Right atrium auricular region (tissue), 2 donors: ENCODE measurements at regions not wholly inside any gene's neighbourhood (a gene's known extent, or its start where the extent isn't known, plus 50 kb on each side); places are given as distances from the start of the nearest gene placed in this dataset.
"Not testable (repeated sequence)": the region's sequence is repeated elsewhere in the genome, so short reads cannot be mapped to it uniquely, and the experiment has no call there.

ENCODE experiments used
- DNase-seq: peaks from one replicate; pipeline ENCODE4 v3.0.0-alpha.2; 2019; ENCODE audit warnings: low spot score
- H3K27ac ChIP-seq, 2 donors: fragments of 200-600 bp; sonication (generic); 1 replicate in 1 of 2; 2 replicates in 1 of 2; pipeline ENCODE4 v1.5.1; 2016 to 2019
- H3K27me3 ChIP-seq, 2 donors: fragments of 200-600 bp; sonication (generic); one replicate each; pipeline versions ENCODE4 v1.5.1 to v1.6.0; 2017 to 2019
- H3K36me3 ChIP-seq: fragments of 200-600 bp; sonication (generic); one replicate; pipeline ENCODE4 v1.5.1; 2016
- H3K4me1 ChIP-seq, 2 donors: fragments of 200-600 bp; sonication (generic); one replicate each; pipeline versions ENCODE4 v1.5.1 to v1.6.0; 2017 to 2019
- H3K4me3 ChIP-seq, 2 donors: fragments of 200-600 bp; sonication (generic); 1 replicate in 1 of 2; 2 replicates in 1 of 2; pipeline ENCODE4 v1.5.1; 2017 to 2019; ENCODE audit warnings: mild to moderate bottlenecking in 1 of 2, moderate library complexity in 1 of 2
- H3K9me3 ChIP-seq, 2 donors: fragments of 200-600 bp; sonication (generic); one replicate each; pipeline ENCODE4 v1.5.1; 2019
- TF ChIP-seq, protein P1 (sequence below), 2 donors: fragments of 200-600 bp; sonication (generic); IDR thresholded peaks; one replicate each; pipeline ENCODE4 v1.5.1; 2019; ENCODE audit warnings: antibody characterized with exemption in 2 of 2

DNA sequence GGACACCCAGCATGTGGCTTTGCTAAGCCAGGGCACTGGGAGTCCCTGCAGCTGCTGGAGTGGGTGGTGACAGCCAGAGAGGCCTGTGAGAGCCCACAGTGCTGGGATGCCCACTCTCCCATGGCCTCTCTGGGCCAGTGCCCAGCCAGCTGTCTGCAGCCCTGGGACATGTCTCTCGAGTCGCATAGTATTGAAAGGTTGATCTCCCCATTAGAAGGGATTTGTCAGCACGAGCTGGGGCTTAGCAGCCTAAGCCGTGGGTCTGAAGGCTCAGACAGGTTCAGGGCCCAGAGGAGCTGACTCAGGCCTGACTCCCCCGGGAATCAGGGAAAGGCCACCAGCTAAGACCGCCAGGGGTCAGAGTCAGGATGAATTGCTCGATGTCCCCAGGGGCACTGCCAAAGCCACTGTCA, 53.5 kb downstream of the FOXD2 start:
- H3K36me3 ChIP-seq: no peaks in the 10 kb centered on the region
- H3K4me1 ChIP-seq: no peaks in the 10 kb centered on the region
- TF ChIP-seq, protein P1, sequence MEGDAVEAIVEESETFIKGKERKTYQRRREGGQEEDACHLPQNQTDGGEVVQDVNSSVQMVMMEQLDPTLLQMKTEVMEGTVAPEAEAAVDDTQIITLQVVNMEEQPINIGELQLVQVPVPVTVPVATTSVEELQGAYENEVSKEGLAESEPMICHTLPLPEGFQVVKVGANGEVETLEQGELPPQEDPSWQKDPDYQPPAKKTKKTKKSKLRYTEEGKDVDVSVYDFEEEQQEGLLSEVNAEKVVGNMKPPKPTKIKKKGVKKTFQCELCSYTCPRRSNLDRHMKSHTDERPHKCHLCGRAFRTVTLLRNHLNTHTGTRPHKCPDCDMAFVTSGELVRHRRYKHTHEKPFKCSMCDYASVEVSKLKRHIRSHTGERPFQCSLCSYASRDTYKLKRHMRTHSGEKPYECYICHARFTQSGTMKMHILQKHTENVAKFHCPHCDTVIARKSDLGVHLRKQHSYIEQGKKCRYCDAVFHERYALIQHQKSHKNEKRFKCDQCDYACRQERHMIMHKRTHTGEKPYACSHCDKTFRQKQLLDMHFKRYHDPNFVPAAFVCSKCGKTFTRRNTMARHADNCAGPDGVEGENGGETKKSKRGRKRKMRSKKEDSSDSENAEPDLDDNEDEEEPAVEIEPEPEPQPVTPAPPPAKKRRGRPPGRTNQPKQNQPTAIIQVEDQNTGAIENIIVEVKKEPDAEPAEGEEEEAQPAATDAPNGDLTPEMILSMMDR (IDR thresholded peaks at IDR 0.05): no peak
- no peaks in the 10 kb centered on the region for H3K9me3 ChIP-seq
- DNase-seq: no peak
- H3K4me3 ChIP-seq: no peak overlapping the region
- no peak overlapping the region for H3K27ac ChIP-seq
- H3K27me3 ChIP-seq: no peaks in the 10 kb centered on the region

DNA sequence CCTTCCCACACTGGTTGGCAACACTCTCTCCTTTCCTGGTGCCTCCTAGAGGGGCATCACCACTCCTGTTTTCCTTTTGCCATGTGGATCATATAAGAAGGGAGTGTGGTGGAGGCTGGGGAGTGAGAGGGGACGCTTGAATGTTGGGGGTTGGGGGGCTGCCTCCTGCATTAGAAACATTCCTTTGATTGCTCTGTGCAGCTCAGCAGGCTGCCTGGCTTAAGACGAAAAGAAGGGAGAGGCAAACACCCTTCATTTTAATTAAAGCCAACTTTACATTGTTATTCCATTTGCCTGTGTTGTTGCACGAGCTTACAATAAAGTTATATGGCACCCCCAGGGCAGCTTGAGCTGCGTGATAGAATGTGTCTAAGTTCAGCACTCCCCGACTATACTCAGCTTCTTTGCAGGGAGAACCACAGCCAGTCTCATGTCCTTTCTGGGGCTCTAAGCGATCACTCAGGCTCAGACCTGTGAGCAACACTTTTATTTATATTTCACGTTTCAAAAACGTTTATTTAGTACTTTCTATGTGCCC, 57.4 kb downstream of the FOXD2 start:
- Histone ChIP-seq H3K4me1 (no peaks in the 10 kb centered on the region), H3K27me3 (no peaks in the 10 kb centered on the region), H3K9me3 (no peaks in the 10 kb centered on the region), H3K4me3 (no peak overlapping the region), H3K36me3 (no peaks in the 10 kb centered on the region), H3K27ac (no peak overlapping the region)
- TF ChIP-seq, protein P1 (IDR thresholded peaks at IDR 0.05): no peak
- no peak for DNase-seq

DNA sequence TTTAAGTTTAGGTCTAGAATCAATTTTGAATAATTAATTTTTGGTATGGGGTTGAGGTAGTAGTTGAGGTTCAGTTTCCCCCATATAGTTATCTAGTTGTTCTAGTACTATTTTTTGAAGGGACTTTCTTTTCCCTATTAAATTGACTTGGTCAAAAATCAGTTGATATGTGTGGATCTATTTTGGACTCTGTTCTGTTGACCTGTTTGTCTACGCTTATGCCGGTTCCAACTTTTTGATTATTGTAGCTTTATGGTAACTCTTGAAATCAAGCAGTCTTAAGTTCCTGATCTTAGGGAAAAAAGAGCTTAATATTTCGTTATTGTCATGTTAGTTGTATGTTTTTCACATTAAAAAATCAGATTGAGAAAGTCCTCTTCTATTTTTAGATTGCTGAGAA, 60.7 kb downstream of the FOXD2 start:
- TF ChIP-seq, protein P1 (IDR thresholded peaks at IDR 0.05): no peak
- no peak overlapping the region for H3K27ac ChIP-seq
- no peak overlapping the region for H3K4me3 ChIP-seq
- H3K36me3 ChIP-seq: no peaks in the 10 kb centered on the region
- H3K27me3 ChIP-seq: no peaks in the 10 kb centered on the region
- no peaks in the 10 kb centered on the region for H3K4me1 ChIP-seq
- DNase-seq: no peak
- no peaks in the 10 kb centered on the region for H3K9me3 ChIP-seq

DNA sequence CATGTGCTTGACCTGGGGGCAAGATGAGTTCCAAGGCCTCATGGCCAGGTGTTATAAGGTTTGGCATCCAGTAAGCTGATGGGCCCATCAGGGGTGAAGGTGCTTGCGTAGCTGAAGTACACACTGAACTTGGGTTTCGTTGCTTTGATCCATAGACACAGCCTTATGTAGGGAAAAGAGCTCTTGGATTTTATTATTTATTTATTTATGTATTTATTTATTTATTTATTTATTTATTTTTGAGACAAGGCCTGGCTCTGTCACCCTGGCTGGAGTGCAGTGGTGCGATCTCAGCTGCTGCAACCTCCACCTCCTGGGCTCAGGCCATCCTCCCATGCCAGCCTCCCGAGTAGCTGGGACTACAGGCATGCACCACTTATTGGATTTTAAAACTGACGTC, 63.2 kb downstream of the FOXD2 start:
- H3K4me3 ChIP-seq: no peak overlapping the region
- no peaks in the 10 kb centered on the region for H3K4me1 ChIP-seq
- H3K36me3 ChIP-seq: no peaks in the 10 kb centered on the region
- no peak for DNase-seq
- H3K27ac ChIP-seq: no peak overlapping the region
- TF ChIP-seq, protein P1 (IDR thresholded peaks at IDR 0.05): no peak
- H3K9me3 ChIP-seq: no peaks in the 10 kb centered on the region
- peaks cover 0 to 6% of the 10 kb centered on the region in 2 donors for H3K27me3 ChIP-seq

DNA sequence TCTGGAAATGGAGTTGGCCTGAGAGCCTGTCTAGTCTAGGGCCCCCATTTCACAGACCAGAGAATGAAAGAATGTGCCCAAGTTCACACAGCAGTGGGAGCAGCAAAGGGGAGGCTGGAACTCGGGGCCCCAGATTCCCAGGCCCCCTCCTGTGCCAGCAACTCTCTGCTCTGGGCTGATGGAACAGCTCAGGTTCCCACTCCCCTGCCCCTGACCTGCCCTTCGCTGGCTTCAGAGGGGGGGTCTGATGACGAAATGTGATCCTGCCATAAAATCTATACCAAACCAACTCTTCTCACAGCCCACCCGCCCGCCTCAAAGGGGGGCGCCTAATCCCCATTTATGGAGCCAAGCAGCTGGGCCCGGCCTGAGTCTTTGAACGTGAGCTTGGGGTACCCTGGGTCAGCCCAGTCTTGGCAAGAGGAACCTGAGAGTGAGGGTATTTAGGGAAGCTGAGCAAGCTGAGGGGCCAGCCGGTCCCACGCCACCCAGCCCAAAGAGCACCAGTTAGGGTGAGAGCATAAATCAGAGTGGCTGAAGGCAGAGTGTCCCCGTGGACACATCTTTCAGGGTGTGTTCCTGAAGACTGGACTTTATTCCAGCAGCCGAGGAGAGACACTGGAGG, 65.0 kb downstream of the FOXD2 start:
- TF ChIP-seq, protein P1 (IDR thresholded peaks at IDR 0.05): no peak
- DNase-seq: no peak
- H3K27me3 ChIP-seq: peaks cover 0 to 6% of the 10 kb centered on the region in 2 donors
- H3K27ac ChIP-seq: no peak overlapping the region
- peaks cover 0 to 3% of the 10 kb centered on the region in 2 donors for H3K4me1 ChIP-seq
- no peaks in the 10 kb centered on the region for H3K36me3 ChIP-seq
- no peaks in the 10 kb centered on the region for H3K9me3 ChIP-seq
- H3K4me3 ChIP-seq: no peak overlapping the region

DNA sequence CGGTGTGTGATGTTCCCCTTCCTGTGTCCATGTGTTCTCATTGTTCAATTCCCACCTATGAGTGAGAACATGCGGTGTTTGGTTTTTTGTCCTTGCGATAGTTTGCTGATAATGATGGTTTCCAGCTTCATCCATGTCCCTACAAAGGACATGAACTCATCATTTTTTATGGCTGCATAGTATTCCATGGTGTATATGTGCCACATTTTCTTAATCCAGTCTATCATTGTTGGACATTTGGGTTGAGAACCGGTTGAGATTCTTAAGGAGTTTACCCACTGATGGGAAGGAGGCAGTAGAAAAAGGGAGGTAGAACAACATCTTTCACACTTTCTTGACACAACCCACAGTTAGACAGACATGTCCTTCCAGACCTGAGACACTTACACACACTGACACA, 67.0 kb downstream of the FOXD2 start:
- H3K36me3 ChIP-seq, H3K27me3 ChIP-seq, H3K9me3 ChIP-seq, H3K4me3 ChIP-seq, H3K27ac ChIP-seq, DNase-seq: not testable (repeated sequence)
- H3K4me1 ChIP-seq: peaks cover 0 to 14% of the 10 kb centered on the region in 2 donors
